MM.1S (cell line): ENCODE measurements at regions not wholly inside any gene's neighbourhood (a gene's known extent, or its start where the extent isn't known, plus 50 kb on each side); places are given as distances from the start of the nearest gene placed in this dataset.

Experiments
- DNase-seq: peaks from one replicate; pipeline ENCODE4 v3.0.0-alpha.2; 2015
- H2AFZ ChIP-seq: fragments of 300-600 bp; sonication (generic); 2 replicates; pipeline ENCODE4 v1.6.0; 2016; ENCODE audit warnings: antibody characterized with exemption, low read length
- H3F3A ChIP-seq: fragments of 300-600 bp; sonication (generic); 2 replicates; pipeline ENCODE4 v1.6.1; 2016; ENCODE audit warnings: mild to moderate bottlenecking, antibody characterized with exemption, low read length, moderate library complexity, mixed read lengths; ENCODE audit not compliant: insufficient read depth
- H3K27ac ChIP-seq: fragments of 300-600 bp; sonication (generic); 2 replicates; pipeline ENCODE4 v1.5.1; 2016; ENCODE audit warnings: mild to moderate bottlenecking, low read length
- H3K27me3 ChIP-seq: fragments of 300-600 bp; sonication (generic); replicated peaks from 2 replicates; pipeline ENCODE4 v1.6.0; 2016; ENCODE audit warnings: low read length; ENCODE audit not compliant: insufficient read depth
- H3K36me3 ChIP-seq: fragments of 300-600 bp; sonication (generic); replicated peaks from 2 replicates; pipeline ENCODE4 v1.6.1; 2016; ENCODE audit warnings: mild to moderate bottlenecking, low read length, mixed read lengths; ENCODE audit not compliant: insufficient read depth
- H3K4me1 ChIP-seq: fragments of 300-600 bp; sonication (generic); 2 replicates; pipeline ENCODE4 v1.6.1; 2016; ENCODE audit warnings: low read length, mixed read lengths
- H3K4me2 ChIP-seq: fragments of 300-600 bp; sonication (generic); 2 replicates; pipeline ENCODE4 v1.6.0; 2016; ENCODE audit warnings: low read depth, low read length
- H3K4me3 ChIP-seq: fragments of 300-600 bp; sonication (generic); 2 replicates; pipeline ENCODE4 v1.5.1; 2016; ENCODE audit warnings: low read length, mixed read lengths
- H3K79me2 ChIP-seq: fragments of 300-600 bp; sonication (generic); 2 replicates; pipeline ENCODE4 v1.6.1; 2016; ENCODE audit warnings: mixed run types, low read length, mixed read lengths
- H3K9ac ChIP-seq: fragments of 300-600 bp; sonication (generic); 2 replicates; pipeline ENCODE4 v1.6.1; 2016; ENCODE audit warnings: low read length, mixed read lengths
- H3K9me2 ChIP-seq: fragments of 300-600 bp; sonication (generic); replicated peaks from 2 replicates; pipeline ENCODE4 v1.6.1; 2016; ENCODE audit warnings: mild to moderate bottlenecking, low read length, mixed read lengths; ENCODE audit not compliant: insufficient read depth
- H3K9me3 ChIP-seq: fragments of 300-600 bp; sonication (generic); replicated peaks from 2 replicates; pipeline ENCODE4 v1.6.1; 2016; ENCODE audit warnings: mild to moderate bottlenecking, low read length, mixed read lengths; ENCODE audit not compliant: insufficient read depth
- H4K20me1 ChIP-seq: fragments of 300-600 bp; sonication (generic); 2 replicates; pipeline ENCODE4 v1.6.1; 2016; ENCODE audit warnings: mild to moderate bottlenecking, low read length, moderate library complexity, mixed read lengths; ENCODE audit not compliant: insufficient read depth
- EZH2 ChIP-seq: fragments of 300-600 bp; sonication (generic); optimal IDR thresholded peaks from 2 replicates; pipeline ENCODE3; 2017; ENCODE audit warnings: low read depth, mild to moderate bottlenecking, antibody characterized with exemption, low read length, mixed read lengths
- EZH2phosphoT487 ChIP-seq: fragments of 300-600 bp; sonication (generic); IDR thresholded peaks from 2 replicates; pipeline ENCODE4 v1.6.1; 2018; ENCODE audit warnings: antibody characterized with exemption, low read length
- TF ChIP-seq, protein P1 (sequence below): fragments of 300-600 bp; sonication (generic); IDR thresholded peaks from 2 replicates; pipeline ENCODE4 v1.5.1; 2016; ENCODE audit warnings: antibody characterized with exemption, low read length, mixed read lengths

GRCh38 chr12:84150201-84150600 is 762.4 kb downstream of the SLC6A15 start:
- Histone ChIP-seq H3K9me2 (no peaks in the 10 kb centered on the region), H3K4me2 (no peak overlapping the region), H3K27ac (no peak overlapping the region), H3K9ac (no peak overlapping the region), H3K9me3 (no peaks in the 10 kb centered on the region), H3F3A (no peaks in the 10 kb centered on the region), H3K4me1 (no peaks in the 10 kb centered on the region), H3K79me2 (no peaks in the 10 kb centered on the region), H4K20me1 (no peaks in the 10 kb centered on the region), H3K36me3 (no peaks in the 10 kb centered on the region), H3K4me3 (no peak overlapping the region), H2AFZ (no peak overlapping the region), H3K27me3 (no peaks in the 10 kb centered on the region)
- DNase-seq, result no peak
- no peak for TF ChIP-seq EZH2phosphoT487
- TF ChIP-seq, protein P1, sequence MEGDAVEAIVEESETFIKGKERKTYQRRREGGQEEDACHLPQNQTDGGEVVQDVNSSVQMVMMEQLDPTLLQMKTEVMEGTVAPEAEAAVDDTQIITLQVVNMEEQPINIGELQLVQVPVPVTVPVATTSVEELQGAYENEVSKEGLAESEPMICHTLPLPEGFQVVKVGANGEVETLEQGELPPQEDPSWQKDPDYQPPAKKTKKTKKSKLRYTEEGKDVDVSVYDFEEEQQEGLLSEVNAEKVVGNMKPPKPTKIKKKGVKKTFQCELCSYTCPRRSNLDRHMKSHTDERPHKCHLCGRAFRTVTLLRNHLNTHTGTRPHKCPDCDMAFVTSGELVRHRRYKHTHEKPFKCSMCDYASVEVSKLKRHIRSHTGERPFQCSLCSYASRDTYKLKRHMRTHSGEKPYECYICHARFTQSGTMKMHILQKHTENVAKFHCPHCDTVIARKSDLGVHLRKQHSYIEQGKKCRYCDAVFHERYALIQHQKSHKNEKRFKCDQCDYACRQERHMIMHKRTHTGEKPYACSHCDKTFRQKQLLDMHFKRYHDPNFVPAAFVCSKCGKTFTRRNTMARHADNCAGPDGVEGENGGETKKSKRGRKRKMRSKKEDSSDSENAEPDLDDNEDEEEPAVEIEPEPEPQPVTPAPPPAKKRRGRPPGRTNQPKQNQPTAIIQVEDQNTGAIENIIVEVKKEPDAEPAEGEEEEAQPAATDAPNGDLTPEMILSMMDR, result no peak
- TF ChIP-seq EZH2, result no peak

- H3K9me2 ChIP-seq, result no peaks in the 10 kb centered on the region
- no peaks in the 10 kb centered on the region for H4K20me1 ChIP-seq
- no peak overlapping the region for H3K4me3 ChIP-seq
- H3K4me1 ChIP-seq, result no peaks in the 10 kb centered on the region
- no peaks in the 10 kb centered on the region for H3K27me3 ChIP-seq
- no peaks in the 10 kb centered on the region for H3F3A ChIP-seq
- no peaks in the 10 kb centered on the region for H3K79me2 ChIP-seq
- H3K9me3 ChIP-seq, result no peaks in the 10 kb centered on the region
- no peak overlapping the region for H3K27ac ChIP-seq
- H3K9ac ChIP-seq, result no peak overlapping the region
- H3K4me2 ChIP-seq, result no peak overlapping the region
- H3K36me3 ChIP-seq, result no peaks in the 10 kb centered on the region
- no peak for DNase-seq
- TF ChIP-seq, protein P1, result no peak
- TF ChIP-seq EZH2phosphoT487, result no peak
- no peak overlapping the region for H2AFZ ChIP-seq
Measured at GRCh38 chr12:84148335-84148734, 764.3 kb downstream of the SLC6A15 start.

- no peaks in the 10 kb centered on the region for H3K9me3 ChIP-seq
- DNase-seq, result no peak
- no peaks in the 10 kb centered on the region for H3K9me2 ChIP-seq
- H3K4me3 ChIP-seq, result no peak overlapping the region
- H3K9ac ChIP-seq, result no peak overlapping the region
- no peak for TF ChIP-seq EZH2phosphoT487
- TF ChIP-seq, protein P1, result no peak
- TF ChIP-seq EZH2, result no peak
- H3F3A ChIP-seq, result no peaks in the 10 kb centered on the region
- H3K36me3 ChIP-seq, result no peaks in the 10 kb centered on the region
- H3K79me2 ChIP-seq, result no peaks in the 10 kb centered on the region
- H3K4me2 ChIP-seq, result no peak overlapping the region
- H2AFZ ChIP-seq, result no peak overlapping the region
- H3K27ac ChIP-seq, result no peak overlapping the region
- no peaks in the 10 kb centered on the region for H3K4me1 ChIP-seq
- H4K20me1 ChIP-seq, result no peaks in the 10 kb centered on the region
- no peaks in the 10 kb centered on the region for H3K27me3 ChIP-seq
Measured at GRCh38 chr12:84136862-84137367, 775.7 kb downstream of the SLC6A15 start.
